IMR-90 (cell line): ENCODE measurements at regions not wholly inside any gene's neighbourhood (a gene's known extent, or its start where the extent isn't known, plus 50 kb on each side); places are given as distances from the start of the nearest gene placed in this dataset.

Experiments used
- ATAC-seq: fragments of 200-7000 bp; cut with Tn5 transposase; 2 replicates; pipeline ENCODE4 v1.9.1; 2020; ENCODE audit warnings: low read depth, mild to moderate bottlenecking, moderate library complexity
- BruUV-seq: library from RNA; stranded (reverse); fragments of 400-500 nt; replicated peaks from 2 replicates; lab custom pipeline; 2021; lab: Mats Ljungman, UMichigan
- CTCF ChIA-PET: fragments of 300-600 bp; formaldehyde crosslinking; extraction: SDS; loops from one replicate; lab custom pipeline; 2021; ENCODE audit warnings: antibody characterized with exemption; lab: Yijun Ruan, JAX
- POLR2A ChIA-PET: fragments of 300-600 bp; sonication (Branson Sonifier 250); formaldehyde crosslinking; loops from one replicate; lab custom pipeline; 2022; ENCODE audit warnings: antibody characterized with exemption; ENCODE audit not compliant: unreplicated experiment; lab: Charles Lee
- DNase-seq: peaks from one replicate; pipeline ENCODE4 v3.0.0; 2013
- H2AFZ ChIP-seq: replicated peaks from 2 replicates; pipeline ENCODE3; 2013; ENCODE audit warnings: low read length, mild to moderate bottlenecking; ENCODE audit not compliant: poor library complexity
- H2AK5ac ChIP-seq: 2 replicates; pipeline ENCODE4 v1.6.1; 2013; ENCODE audit warnings: low read depth, low read length, inconsistent platforms
- H2AK9ac ChIP-seq: replicated peaks from 2 replicates; pipeline ENCODE3; 2013; ENCODE audit warnings: mild to moderate bottlenecking, low read depth, low read length, moderate library complexity; ENCODE audit not compliant: poor library complexity
- H2BK120ac ChIP-seq: 2 replicates; pipeline ENCODE4 v1.6.1; 2013; ENCODE audit warnings: low read depth, low read length, inconsistent platforms
- H2BK15ac ChIP-seq: 3 replicates; pipeline ENCODE4 v1.6.1; 2013; ENCODE audit warnings: low read depth, low read length, inconsistent platforms
- H2BK20ac ChIP-seq: 2 replicates; pipeline ENCODE4 v1.6.1; 2013; ENCODE audit warnings: low read depth, mild to moderate bottlenecking, inconsistent platforms, low read length, moderate library complexity
- H2BK5ac ChIP-seq: 2 replicates; pipeline ENCODE4 v1.6.1; 2013; ENCODE audit warnings: mild to moderate bottlenecking, low read depth, low read length, inconsistent platforms; ENCODE audit not compliant: poor library complexity, severe bottlenecking
- H3K14ac ChIP-seq: replicated peaks from 2 replicates; pipeline ENCODE4 v1.6.1; 2013; ENCODE audit warnings: low read depth, low read length, inconsistent platforms
- H3K18ac ChIP-seq: 2 replicates; pipeline ENCODE4 v1.6.1; 2013; ENCODE audit warnings: low read depth, low read length, control low read depth
- H3K23ac ChIP-seq: 2 replicates; pipeline ENCODE4 v1.6.1; 2013; ENCODE audit warnings: low read depth, low read length, inconsistent platforms
- H3K27ac ChIP-seq: 2 replicates; pipeline ENCODE4 v1.5.1; 2013; ENCODE audit warnings: mild to moderate bottlenecking, control low read depth, low read length; ENCODE audit not compliant: insufficient read depth
- H3K27me3 ChIP-seq: 2 replicates; pipeline ENCODE4 v1.6.1; 2013; ENCODE audit warnings: low read length; ENCODE audit not compliant: control insufficient read depth, insufficient read depth
- H3K36me3 ChIP-seq: 2 replicates; pipeline ENCODE4 v1.6.1; 2013; ENCODE audit warnings: low read length, mixed read lengths; ENCODE audit not compliant: control insufficient read depth, insufficient read depth
- H3K4ac ChIP-seq: 2 replicates; pipeline ENCODE4 v1.6.1; 2013; ENCODE audit warnings: low read depth, low read length, inconsistent platforms
- H3K4me1 ChIP-seq: 2 replicates; pipeline ENCODE4 v1.6.1; 2013; ENCODE audit warnings: low read length, mixed read lengths; ENCODE audit not compliant: control insufficient read depth, insufficient read depth
- H3K4me2 ChIP-seq: 2 replicates; pipeline ENCODE4 v1.6.1; 2013; ENCODE audit warnings: low read depth, mild to moderate bottlenecking, control low read depth, low read length, moderate library complexity
- H3K4me3 ChIP-seq: 2 replicates; pipeline ENCODE4 v1.5.1; 2013; ENCODE audit warnings: low read depth, mild to moderate bottlenecking, control low read depth, low read length, moderate library complexity; ENCODE audit not compliant: insufficient read depth
- H3K56ac ChIP-seq: 2 replicates; pipeline ENCODE4 v1.6.1; 2013; ENCODE audit warnings: low read length, inconsistent platforms; ENCODE audit not compliant: insufficient read depth; ENCODE audit errors: extremely low read depth
- H3K79me1 ChIP-seq, 2 experiments: 2 replicates each; pipeline ENCODE4 v1.6.1; 2013; ENCODE audit warnings: low read length in 2 of 2, inconsistent platforms in 1 of 2, low read depth in 1 of 2
- H3K9ac ChIP-seq: 2 replicates; pipeline ENCODE4 v1.6.1; 2013; ENCODE audit warnings: low read depth, low read length, control low read depth
- H3K9me1 ChIP-seq: 2 replicates; pipeline ENCODE4 v1.6.1; 2013; ENCODE audit warnings: low read length, inconsistent platforms; ENCODE audit not compliant: insufficient read depth
- H3K9me3 ChIP-seq: 2 replicates; pipeline ENCODE4 v1.6.1; 2013; ENCODE audit warnings: low read length; ENCODE audit not compliant: control insufficient read depth, insufficient read depth
- H4K20me1 ChIP-seq: 2 replicates; pipeline ENCODE4 v1.6.1; 2013; ENCODE audit warnings: low read length, inconsistent platforms; ENCODE audit not compliant: insufficient read depth
- H4K5ac ChIP-seq: 2 replicates; pipeline ENCODE4 v1.6.1; 2013; ENCODE audit warnings: mild to moderate bottlenecking, low read depth, low read length, control low read depth
- H4K8ac ChIP-seq, 2 experiments: 2 replicates each; pipeline ENCODE4 v1.6.1; 2013; ENCODE audit warnings: low read depth in 2 of 2, low read length in 2 of 2, control low read depth in 1 of 2, inconsistent platforms in 1 of 2
- H4K91ac ChIP-seq: 2 replicates; pipeline ENCODE4 v1.6.1; 2013; ENCODE audit warnings: low read depth, low read length, inconsistent platforms; ENCODE audit not compliant: insufficient read depth
- BHLHE40 ChIP-seq: fragments of 150-350 bp; IDR thresholded peaks from 2 replicates; pipeline ENCODE4 v1.6.1; 2016; ENCODE audit warnings: mild to moderate bottlenecking, low read depth, low read length
- CEBPB ChIP-seq: IDR thresholded peaks from 2 replicates; pipeline ENCODE4 v1.6.1; 2012; ENCODE audit warnings: low read depth, low read length, improper control_type of control experiment
- CHD1 ChIP-seq: IDR thresholded peaks from 2 replicates; pipeline ENCODE4 v1.6.1; 2012; ENCODE audit warnings: low read depth, low read length, improper control_type of control experiment
- FOS ChIP-seq: fragments of 150-350 bp; IDR thresholded peaks from 2 replicates; pipeline ENCODE4 v1.6.1; 2016; ENCODE audit warnings: low read depth, low read length
- MAFK ChIP-seq: IDR thresholded peaks from 2 replicates; pipeline ENCODE4 v1.6.1; 2012; ENCODE audit warnings: low read depth, low read length, improper control_type of control experiment
- MAZ ChIP-seq: IDR thresholded peaks from 2 replicates; pipeline ENCODE4 v1.6.1; 2012; ENCODE audit warnings: low read depth, mild to moderate bottlenecking, low read length, improper control_type of control experiment, moderate library complexity, borderline replicate concordance
- MXI1 ChIP-seq: IDR thresholded peaks from 2 replicates; pipeline ENCODE4 v1.6.1; 2012; ENCODE audit warnings: low read depth, mild to moderate bottlenecking, low read length, moderate library complexity, borderline replicate concordance
- POLR2A ChIP-seq: IDR thresholded peaks from 2 replicates; pipeline ENCODE4 v1.6.1; 2012; ENCODE audit warnings: mild to moderate bottlenecking, low read depth, low read length
- RAD21 ChIP-seq: IDR thresholded peaks from 2 replicates; pipeline ENCODE4 v1.6.1; 2012; ENCODE audit warnings: low read length, improper control_type of control experiment
- RCOR1 ChIP-seq: IDR thresholded peaks from 2 replicates; pipeline ENCODE4 v1.6.1; 2012; ENCODE audit warnings: mild to moderate bottlenecking, low read length, improper control_type of control experiment; ENCODE audit not compliant: insufficient replicate concordance
- RFX5 ChIP-seq: IDR thresholded peaks from 2 replicates; pipeline ENCODE4 v1.8.0; 2012; ENCODE audit warnings: low read depth, mild to moderate bottlenecking, low read length, moderate library complexity
- SMC3 ChIP-seq: fragments of 150-350 bp; IDR thresholded peaks from 2 replicates; pipeline ENCODE4 v1.6.1; 2016; ENCODE audit warnings: low read depth, mild to moderate bottlenecking, antibody characterized with exemption, low read length, moderate library complexity
- WGBS, 2 experiments: methylation state at CpG; one replicate each; pipeline versions ENCODE4 v1.1.5 to v1.1.7; 2013; ENCODE audit warnings: missing lambda C conversion rate in 2 of 2; ENCODE audit not compliant: insufficient read length in 1 of 2; ENCODE audit errors: extremely low coverage in 2 of 2; 5-methylcytosine and 5-hydroxymethylcytosine counted together
- dilution Hi-C: fragments of 300-500 bp; cut with HindIII; formaldehyde crosslinking; loops from one replicate; pipeline ENCODE4 v1.14.3; 2018; ENCODE audit warnings: low sequenced_read_pairs; ENCODE audit not compliant: unreplicated experiment
- in situ Hi-C: fragments of 300-500 bp; cut with MboI; formaldehyde crosslinking; loops from 3 replicates; pipeline ENCODE4 v1.14.3; 2019; ENCODE audit warnings: low sequenced_read_pairs, inconsistent platforms, mixed read lengths
- intact Hi-C: fragments of 100-400 bp; cut with micrococcal nuclease; formaldehyde crosslinking; loops from 2 replicates; pipeline ENCODE4 v1.10.0; 2022
- TF ChIP-seq, protein P1 (sequence below): fragments of 150-350 bp; IDR thresholded peaks from 2 replicates; pipeline ENCODE4 v1.6.1; 2017; ENCODE audit warnings: mild to moderate bottlenecking, antibody characterized with exemption, low read length, low read depth
- TF ChIP-seq, protein P2 (sequence below): fragments of 150-350 bp; IDR thresholded peaks from 2 replicates; pipeline ENCODE4 v1.6.1; 2016; ENCODE audit warnings: low read depth, mild to moderate bottlenecking, low read length, moderate library complexity, borderline replicate concordance
- TF ChIP-seq, protein P3 (sequence below): conservative IDR thresholded peaks from 2 replicates; pipeline ENCODE4 v1.5.1; 2012; ENCODE audit warnings: mild to moderate bottlenecking, low read depth, low read length, improper control_type of control experiment

DNA sequence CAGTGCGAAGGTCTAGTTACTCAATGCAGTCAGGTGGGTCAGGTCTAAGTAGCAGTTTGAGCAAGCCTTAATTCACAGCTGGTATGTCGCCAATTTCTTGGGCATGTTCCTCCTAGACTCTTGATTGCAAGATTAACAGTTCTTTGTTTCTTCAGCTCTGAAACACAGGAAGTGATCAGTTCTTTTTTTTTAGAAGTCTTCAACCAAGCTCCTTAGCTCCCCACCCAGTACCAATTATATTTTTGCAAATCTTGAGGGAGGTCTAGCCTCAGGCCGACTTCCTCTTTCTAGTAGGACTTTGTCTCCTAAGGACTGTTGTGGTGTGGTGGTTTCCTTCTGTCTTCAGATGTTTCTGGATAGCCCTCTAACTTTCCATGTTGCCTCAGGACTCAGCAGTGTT is 2054.2 kb downstream of the MAT2B start:
- H2BK120ac ChIP-seq = no peak overlapping the region
- no peak overlapping the region for H3K27ac ChIP-seq
- POLR2A ChIA-PET = no interaction called here
- H3K18ac ChIP-seq = no peak overlapping the region
- no peak overlapping the region for H3K4me3 ChIP-seq
- no peak for DNase-seq
- no peak overlapping the region for H3K9ac ChIP-seq
- no peak overlapping the region for H3K23ac ChIP-seq
- H2BK15ac ChIP-seq = no peak overlapping the region
- H2AFZ ChIP-seq = no peak overlapping the region
- H4K20me1 ChIP-seq = no peaks in the 10 kb centered on the region
- H2AK5ac ChIP-seq = no peak overlapping the region
- no peak overlapping the region for H4K91ac ChIP-seq
- H3K4ac ChIP-seq = no peak overlapping the region
- intact Hi-C loops = no loop called here
- no peaks in the 10 kb centered on the region for H3K9me3 ChIP-seq
- H4K5ac ChIP-seq = no peak overlapping the region
- no peaks in the 10 kb centered on the region for H3K9me1 ChIP-seq
- no peak overlapping the region for H3K56ac ChIP-seq
- H3K4me2 ChIP-seq = no peak overlapping the region
- no peak for ATAC-seq
- no peaks in the 10 kb centered on the region for H3K79me1 ChIP-seq
- in situ Hi-C loops = no loop called here
- BruUV-seq = no TSS peak
- no peaks in the 10 kb centered on the region for H3K36me3 ChIP-seq
- H3K14ac ChIP-seq = no peak overlapping the region
- no peaks in the 10 kb centered on the region for H3K27me3 ChIP-seq
- CTCF ChIA-PET = interaction anchor here (0.7 kb wide), 1 partner anchor 24 kb away, joined by 3 read pairs; no protein-coding TSS in a partner anchor
- H4K8ac ChIP-seq = no peak overlapping the region
- no peaks in the 10 kb centered on the region for H3K4me1 ChIP-seq
- dilution Hi-C loops = no loop called here
- H2BK5ac ChIP-seq = no peak overlapping the region
- WGBS, 2 experiments = no CpG with 5 or more reads among the region's 3 CpGs
- TF ChIP-seq RCOR1 (no peak), MAZ (no peak), CHD1 (no peak), FOS (no peak), RAD21 (no peak), CEBPB (no peak), BHLHE40 (no peak), RFX5 (no peak), MAFK (no peak), MXI1 (no peak), POLR2A (no peak), SMC3 (no peak)
- TF ChIP-seq, protein P1, sequence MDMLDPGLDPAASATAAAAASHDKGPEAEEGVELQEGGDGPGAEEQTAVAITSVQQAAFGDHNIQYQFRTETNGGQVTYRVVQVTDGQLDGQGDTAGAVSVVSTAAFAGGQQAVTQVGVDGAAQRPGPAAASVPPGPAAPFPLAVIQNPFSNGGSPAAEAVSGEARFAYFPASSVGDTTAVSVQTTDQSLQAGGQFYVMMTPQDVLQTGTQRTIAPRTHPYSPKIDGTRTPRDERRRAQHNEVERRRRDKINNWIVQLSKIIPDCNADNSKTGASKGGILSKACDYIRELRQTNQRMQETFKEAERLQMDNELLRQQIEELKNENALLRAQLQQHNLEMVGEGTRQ = no peak
- TF ChIP-seq, protein P2, sequence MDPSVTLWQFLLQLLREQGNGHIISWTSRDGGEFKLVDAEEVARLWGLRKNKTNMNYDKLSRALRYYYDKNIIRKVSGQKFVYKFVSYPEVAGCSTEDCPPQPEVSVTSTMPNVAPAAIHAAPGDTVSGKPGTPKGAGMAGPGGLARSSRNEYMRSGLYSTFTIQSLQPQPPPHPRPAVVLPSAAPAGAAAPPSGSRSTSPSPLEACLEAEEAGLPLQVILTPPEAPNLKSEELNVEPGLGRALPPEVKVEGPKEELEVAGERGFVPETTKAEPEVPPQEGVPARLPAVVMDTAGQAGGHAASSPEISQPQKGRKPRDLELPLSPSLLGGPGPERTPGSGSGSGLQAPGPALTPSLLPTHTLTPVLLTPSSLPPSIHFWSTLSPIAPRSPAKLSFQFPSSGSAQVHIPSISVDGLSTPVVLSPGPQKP = no peak
- TF ChIP-seq, protein P3, sequence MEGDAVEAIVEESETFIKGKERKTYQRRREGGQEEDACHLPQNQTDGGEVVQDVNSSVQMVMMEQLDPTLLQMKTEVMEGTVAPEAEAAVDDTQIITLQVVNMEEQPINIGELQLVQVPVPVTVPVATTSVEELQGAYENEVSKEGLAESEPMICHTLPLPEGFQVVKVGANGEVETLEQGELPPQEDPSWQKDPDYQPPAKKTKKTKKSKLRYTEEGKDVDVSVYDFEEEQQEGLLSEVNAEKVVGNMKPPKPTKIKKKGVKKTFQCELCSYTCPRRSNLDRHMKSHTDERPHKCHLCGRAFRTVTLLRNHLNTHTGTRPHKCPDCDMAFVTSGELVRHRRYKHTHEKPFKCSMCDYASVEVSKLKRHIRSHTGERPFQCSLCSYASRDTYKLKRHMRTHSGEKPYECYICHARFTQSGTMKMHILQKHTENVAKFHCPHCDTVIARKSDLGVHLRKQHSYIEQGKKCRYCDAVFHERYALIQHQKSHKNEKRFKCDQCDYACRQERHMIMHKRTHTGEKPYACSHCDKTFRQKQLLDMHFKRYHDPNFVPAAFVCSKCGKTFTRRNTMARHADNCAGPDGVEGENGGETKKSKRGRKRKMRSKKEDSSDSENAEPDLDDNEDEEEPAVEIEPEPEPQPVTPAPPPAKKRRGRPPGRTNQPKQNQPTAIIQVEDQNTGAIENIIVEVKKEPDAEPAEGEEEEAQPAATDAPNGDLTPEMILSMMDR = no peak
- no peak overlapping the region for H2BK20ac ChIP-seq
- no peak overlapping the region for H2AK9ac ChIP-seq
